ENCODE measurements at regions not wholly inside any gene's neighbourhood (a gene's known extent, or its start where the extent isn't known, plus 50 kb on each side); places are given as distances from the start of the nearest gene placed in this dataset.

- TF ChIP-seq FOXP2 (optimal IDR thresholded peaks at IDR 0.05; ENCODE audit: borderline replicate concordance, extremely low read depth, extremely low read length, insufficient read depth) (no peak), REST (IDR thresholded peaks at IDR 0.05; ENCODE audit: insufficient read depth in 1 of 2, low read depth in 2 of 2, low read length in 2 of 2) (no peak)
Observed at GRCh38 chr16:85362443-85362842, 250.2 kb upstream of the CIBAR2 start.
